Activated CD8-positive, alpha-beta memory T cell treated with anti-CD3 and anti-CD28 coated beads, Interleukin-2, amount 10 ng/mL, durations not matched to agents 7 days and 5 days (primary cell): ENCODE measurements at regions not wholly inside any gene's neighbourhood (a gene's known extent, or its start where the extent isn't known, plus 50 kb on each side); places are given as distances from the start of the nearest gene placed in this dataset.

Experiments used
- ATAC-seq: fragments of 150-1000 bp; cut with Tn5 transposase; one replicate; pipeline ENCODE4 v1.10.0; 2021; ENCODE audit warnings: moderate library complexity
- CTCF ChIA-PET: fragments of 350-600 bp; sonication (Branson Sonifier 250); formaldehyde crosslinking; loops from one replicate; lab custom pipeline; 2021; ENCODE audit warnings: antibody characterized with exemption; lab: Charles Lee
- DNase-seq: peaks from one replicate; pipeline ENCODE4 v3.0.0-alpha.2; 2020
- H3K27ac Mint-ChIP-seq: one replicate; pipeline ENCODE4 v1.8.0; 2021; ENCODE audit warnings: mild to moderate bottlenecking, mixed read lengths
- H3K27me3 Mint-ChIP-seq: one replicate; pipeline ENCODE4 v1.8.0; 2021; ENCODE audit warnings: mixed read lengths
- H3K36me3 Mint-ChIP-seq: one replicate; pipeline ENCODE4 v1.8.0; 2021; ENCODE audit warnings: mild to moderate bottlenecking, mixed read lengths
- H3K4me1 Mint-ChIP-seq: one replicate; pipeline ENCODE4 v1.8.0; 2021; ENCODE audit warnings: mixed read lengths
- H3K4me3 Mint-ChIP-seq: one replicate; pipeline ENCODE4 v1.8.0; 2021; ENCODE audit warnings: mild to moderate bottlenecking, moderate library complexity, mixed read lengths
- H3K9me3 Mint-ChIP-seq: one replicate; pipeline ENCODE4 v1.8.0; 2022; ENCODE audit warnings: low read depth, mixed read lengths

- no peak for DNase-seq
- Mint-ChIP-seq H3K4me1 (no peaks in the 10 kb centered on the region), H3K4me3 (no peak overlapping the region), H3K9me3 (no peaks in the 10 kb centered on the region), H3K36me3 (no peaks in the 10 kb centered on the region), H3K27me3 (peaks cover 13% of the 10 kb centered on the region), H3K27ac (no peak overlapping the region)
- CTCF ChIA-PET = no interaction called here
- ATAC-seq = no peak
These were observed 305.4 kb upstream of the ROPN1 start for GRCh38 chr3:124297062-124297980.

- no peak for DNase-seq
- H3K27ac Mint-ChIP-seq = no peak overlapping the region
- CTCF ChIA-PET = no interaction called here
- no peaks in the 10 kb centered on the region for H3K9me3 Mint-ChIP-seq
- H3K27me3 Mint-ChIP-seq = peaks cover 13% of the 10 kb centered on the region
- no peaks in the 10 kb centered on the region for H3K36me3 Mint-ChIP-seq
- no peaks in the 10 kb centered on the region for H3K4me1 Mint-ChIP-seq
- no peak overlapping the region for H3K4me3 Mint-ChIP-seq
- no peak for ATAC-seq
These were observed 306.4 kb upstream of the ROPN1 start for GRCh38 chr3:124298301-124298700.

- DNase-seq (no peak), ATAC-seq (no peak)
- Mint-ChIP-seq H3K4me1 (no peaks in the 10 kb centered on the region), H3K36me3 (no peaks in the 10 kb centered on the region), H3K27ac (no peak overlapping the region), H3K4me3 (no peak overlapping the region), H3K27me3 (peaks cover 10% of the 10 kb centered on the region), H3K9me3 (no peaks in the 10 kb centered on the region)
- CTCF ChIA-PET = no interaction called here
These were observed 307.0 kb upstream of the ROPN1 start for GRCh38 chr3:124298951-124299350.

- Mint-ChIP-seq H3K9me3 (no peaks in the 10 kb centered on the region), H3K27ac (no peak overlapping the region), H3K4me1 (no peaks in the 10 kb centered on the region), H3K36me3 (no peaks in the 10 kb centered on the region), H3K4me3 (no peak overlapping the region), H3K27me3 (peaks cover 10% of the 10 kb centered on the region)
- ATAC-seq (no peak), DNase-seq (no peak)
- CTCF ChIA-PET = no interaction called here
These were observed 307.9 kb upstream of the ROPN1 start for GRCh38 chr3:124299831-124300230.

GRCh38 chr3:124300416-124300815 lies 308.5 kb upstream of the ROPN1 start:
- no peaks in the 10 kb centered on the region for H3K4me1 Mint-ChIP-seq
- no peak overlapping the region for H3K27ac Mint-ChIP-seq

GRCh38 chr3:124303305-124303910 lies 311.5 kb upstream of the ROPN1 start:
- CTCF ChIA-PET = no interaction called here
- no peaks in the 10 kb centered on the region for H3K36me3 Mint-ChIP-seq
- H3K4me1 Mint-ChIP-seq = no peaks in the 10 kb centered on the region
- H3K9me3 Mint-ChIP-seq = peaks cover 3% of the 10 kb centered on the region
- DNase-seq (no peak), ATAC-seq (no peak)
- H3K4me3 Mint-ChIP-seq = no peak overlapping the region
- peaks cover 3% of the 10 kb centered on the region for H3K27me3 Mint-ChIP-seq
- no peak overlapping the region for H3K27ac Mint-ChIP-seq

More at GRCh38 chr3:124300416-124300815, 308.5 kb upstream of the ROPN1 start:
- peaks cover 10% of the 10 kb centered on the region for H3K27me3 Mint-ChIP-seq
- DNase-seq (no peak), ATAC-seq (no peak)
- no peak overlapping the region for H3K4me3 Mint-ChIP-seq
- no peaks in the 10 kb centered on the region for H3K36me3 Mint-ChIP-seq
- CTCF ChIA-PET = no interaction called here
- no peaks in the 10 kb centered on the region for H3K9me3 Mint-ChIP-seq

GRCh38 chr3:124306665-124307064 lies 314.7 kb upstream of the ROPN1 start:
- DNase-seq (no peak), ATAC-seq (no peak)
- Mint-ChIP-seq H3K4me3 (no peak overlapping the region), H3K4me1 (no peaks in the 10 kb centered on the region), H3K27ac (no peak overlapping the region), H3K27me3 (peaks cover 4% of the 10 kb centered on the region), H3K9me3 (peaks cover 3% of the 10 kb centered on the region), H3K36me3 (no peaks in the 10 kb centered on the region)
- CTCF ChIA-PET = no interaction called here

GRCh38 chr3:124313621-124314020 lies 321.7 kb upstream of the ROPN1 start:
- Mint-ChIP-seq H3K4me3 (no peak overlapping the region), H3K4me1 (no peaks in the 10 kb centered on the region), H3K27me3 (peaks cover 4% of the 10 kb centered on the region), H3K36me3 (no peaks in the 10 kb centered on the region), H3K9me3 (no peaks in the 10 kb centered on the region), H3K27ac (no peak overlapping the region)
- DNase-seq = no peak
- ATAC-seq = no peak
- CTCF ChIA-PET = no interaction called here

- no peaks in the 10 kb centered on the region for H3K27me3 Mint-ChIP-seq
- ATAC-seq (no peak), DNase-seq (no peak)
- no peaks in the 10 kb centered on the region for H3K4me1 Mint-ChIP-seq
- H3K9me3 Mint-ChIP-seq = no peaks in the 10 kb centered on the region
- H3K36me3 Mint-ChIP-seq = no peaks in the 10 kb centered on the region
- H3K4me3 Mint-ChIP-seq = no peak overlapping the region
- CTCF ChIA-PET = no interaction called here
- no peak overlapping the region for H3K27ac Mint-ChIP-seq
These were observed 323.5 kb upstream of the ROPN1 start for GRCh38 chr3:124315215-124316033.

- H3K27ac Mint-ChIP-seq = no peak overlapping the region
- no peak overlapping the region for H3K4me3 Mint-ChIP-seq
- no peak for ATAC-seq
- H3K4me1 Mint-ChIP-seq = no peaks in the 10 kb centered on the region
- CTCF ChIA-PET = no interaction called here
- H3K36me3 Mint-ChIP-seq = no peaks in the 10 kb centered on the region
- no peaks in the 10 kb centered on the region for H3K9me3 Mint-ChIP-seq
- no peaks in the 10 kb centered on the region for H3K27me3 Mint-ChIP-seq
- DNase-seq = no peak
These were observed 324.0 kb upstream of the ROPN1 start for GRCh38 chr3:124316034-124316287.

GRCh38 chr3:124318014-124318413 lies 326.1 kb upstream of the ROPN1 start:
- no peak for ATAC-seq

GRCh38 chr3:124318656-124319055 lies 326.7 kb upstream of the ROPN1 start:
- Mint-ChIP-seq H3K4me3 (no peak overlapping the region), H3K36me3 (no peaks in the 10 kb centered on the region), H3K27me3 (no peaks in the 10 kb centered on the region), H3K27ac (no peak overlapping the region), H3K4me1 (no peaks in the 10 kb centered on the region), H3K9me3 (no peaks in the 10 kb centered on the region)
- DNase-seq = no peak
- CTCF ChIA-PET = no interaction called here
- no peak for ATAC-seq

More at GRCh38 chr3:124318014-124318413, 326.1 kb upstream of the ROPN1 start:
- DNase-seq = no peak
- Mint-ChIP-seq H3K27ac (no peak overlapping the region), H3K4me1 (no peaks in the 10 kb centered on the region), H3K9me3 (no peaks in the 10 kb centered on the region), H3K4me3 (no peak overlapping the region), H3K27me3 (no peaks in the 10 kb centered on the region), H3K36me3 (no peaks in the 10 kb centered on the region)
- CTCF ChIA-PET = no interaction called here

GRCh38 chr3:124320976-124321375 lies 329.1 kb upstream of the ROPN1 start:
- CTCF ChIA-PET = no interaction called here
- Mint-ChIP-seq H3K27me3 (no peaks in the 10 kb centered on the region), H3K4me1 (no peaks in the 10 kb centered on the region), H3K4me3 (no peak overlapping the region), H3K9me3 (no peaks in the 10 kb centered on the region), H3K27ac (no peak overlapping the region), H3K36me3 (no peaks in the 10 kb centered on the region)
- DNase-seq (no peak), ATAC-seq (no peak)
